NCI-H226 (cell line): ENCODE measurements at regions not wholly inside any gene's neighbourhood (a gene's known extent, or its start where the extent isn't known, plus 50 kb on each side); places are given as distances from the start of the nearest gene placed in this dataset.

Experiments used
- DNase-seq: peaks from one replicate; pipeline ENCODE4 v3.0.0-alpha.2; 2015

DNA sequence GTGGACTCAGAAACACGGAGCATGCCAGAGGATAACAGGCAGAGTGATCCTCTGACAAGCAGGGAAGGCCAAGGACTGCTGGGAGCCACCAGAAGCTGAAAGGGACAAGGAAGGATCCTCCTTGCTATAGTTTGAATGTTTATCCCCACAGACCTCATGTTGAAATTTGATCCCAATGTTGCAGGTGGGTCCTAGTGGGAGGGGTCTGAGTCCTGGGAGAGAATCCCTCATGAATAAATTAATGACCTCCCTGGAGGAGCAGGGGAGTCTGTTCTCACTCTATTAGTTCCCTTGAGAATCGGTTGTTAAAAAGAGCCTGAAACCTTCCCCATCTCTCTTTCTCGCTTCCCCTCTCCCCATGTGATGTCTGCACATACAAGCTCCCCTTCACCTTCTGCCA, 124.4 kb downstream of the FBXO15 start:
- DNase-seq, result no peak

GRCh38 chr18:74019864-74020263, 127.8 kb downstream of the FBXO15 start:
- DNase-seq, result no peak

- peak; percentile 16 for DNase-seq
These were observed 133.7 kb downstream of the FBXO15 start for GRCh38 chr18:74013955-74014354.

- no peak for DNase-seq
These were observed 134.5 kb downstream of the FBXO15 start for GRCh38 chr18:74012954-74013630.

- DNase-seq, result no peak
These were observed 141.5 kb downstream of the FBXO15 start for GRCh38 chr18:74006143-74006542.

DNA sequence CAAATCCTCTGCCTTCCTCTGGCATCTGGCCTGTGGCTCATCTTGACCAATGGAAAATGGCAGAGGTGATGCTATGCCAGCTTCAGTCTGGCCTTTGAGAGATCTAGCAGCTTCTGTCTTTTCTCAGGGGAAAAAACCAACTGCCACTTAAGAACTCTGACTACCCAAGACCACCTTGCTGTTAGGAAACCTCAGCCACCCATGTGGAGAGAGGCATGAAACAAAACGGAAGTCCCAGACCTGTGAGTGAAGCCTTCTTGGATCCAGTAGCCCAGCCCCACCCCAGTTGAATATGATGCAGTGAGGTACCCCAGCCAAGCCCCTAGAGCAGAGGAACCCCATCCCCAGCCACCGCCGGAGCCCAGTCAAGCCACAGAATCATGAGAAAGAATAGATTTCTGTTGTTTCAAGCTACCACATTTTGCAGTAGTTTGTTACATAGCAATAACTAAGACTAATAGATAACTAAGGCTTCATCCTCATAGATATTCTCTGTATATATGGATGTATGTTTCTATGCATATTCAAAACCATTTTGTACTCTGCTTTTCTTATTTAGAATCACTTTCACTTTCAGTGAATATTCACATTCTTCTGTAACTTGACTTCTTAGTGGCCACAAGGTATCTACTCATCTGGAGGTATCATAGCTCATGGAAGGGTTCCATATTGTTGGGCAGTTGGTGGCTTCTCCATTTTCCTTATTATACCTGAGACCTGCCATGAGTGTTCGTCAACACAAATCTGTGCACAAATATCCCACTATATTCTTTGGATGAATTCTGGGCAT, 142.1 kb downstream of the FBXO15 start:
- no peak for DNase-seq

GRCh38 chr18:73992242-73993022, 155.2 kb downstream of the FBXO15 start:
- DNase-seq, result no peak

GRCh38 chr18:73991570-73991969, 156.1 kb downstream of the FBXO15 start:
- DNase-seq, result no peak

GRCh38 chr18:73990258-73990657, 157.4 kb downstream of the FBXO15 start:
- DNase-seq, result no peak

- no peak for DNase-seq
These were observed 160.2 kb downstream of the FBXO15 start for GRCh38 chr18:73987247-73987980.

DNA sequence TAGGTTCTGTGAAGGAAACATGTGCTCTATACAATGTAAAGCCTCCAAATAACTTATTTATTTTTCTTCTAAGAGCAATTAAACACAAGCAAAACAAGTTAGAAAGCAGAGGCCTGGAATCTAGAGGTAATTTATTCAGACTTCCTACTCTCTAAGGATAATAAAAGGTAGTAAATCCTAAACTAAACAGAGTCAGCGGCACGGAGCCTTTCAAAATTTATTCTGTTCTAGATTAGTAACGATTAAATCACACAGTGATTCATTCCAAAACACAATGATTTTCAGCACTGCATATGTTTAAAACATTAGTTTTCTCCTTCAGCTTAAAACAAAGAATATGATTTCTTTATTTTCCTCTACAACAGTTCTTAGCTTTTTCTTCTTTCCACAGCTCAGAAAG, 160.9 kb downstream of the FBXO15 start:
- DNase-seq, result no peak

DNA sequence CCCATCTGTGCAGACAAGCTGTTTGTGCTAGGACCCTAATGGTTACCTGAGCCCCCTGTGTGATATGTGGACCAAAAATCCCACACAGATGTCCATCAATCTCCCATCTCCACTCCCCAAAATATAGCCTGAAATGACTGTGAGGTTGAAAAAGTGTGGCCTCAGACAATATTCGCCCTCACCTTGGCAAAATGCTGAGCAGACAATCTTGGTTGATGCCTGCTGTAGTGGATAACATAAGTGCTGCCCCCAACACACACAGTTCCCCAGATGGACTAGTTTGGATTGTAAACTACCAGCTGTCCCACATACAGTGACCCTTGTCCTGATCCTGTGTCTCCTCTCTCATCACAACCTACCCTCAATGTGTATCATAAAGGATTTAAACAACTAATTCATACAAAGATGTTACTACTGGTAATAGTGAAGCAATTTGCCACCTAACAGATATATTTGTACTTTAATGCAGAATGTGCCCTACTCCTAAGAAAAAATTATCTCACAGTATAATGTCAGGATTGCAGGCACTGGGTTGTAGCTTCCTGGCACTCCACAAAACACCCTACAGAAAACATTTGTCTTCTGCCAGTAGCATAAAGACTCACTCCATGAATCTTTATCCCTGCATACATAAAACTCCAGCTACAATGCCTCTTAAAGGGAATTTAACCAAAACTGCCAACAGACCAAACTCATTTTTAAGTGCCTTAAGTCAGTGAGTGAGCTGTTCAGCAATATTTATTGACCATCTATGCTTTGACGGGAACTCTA, 161.6 kb downstream of the FBXO15 start:
- DNase-seq, result no peak

GRCh38 chr18:73983970-73984369, 163.7 kb downstream of the FBXO15 start:
- DNase-seq, result no peak

GRCh38 chr18:73983496-73983895, 164.1 kb downstream of the FBXO15 start:
- no peak for DNase-seq

GRCh38 chr18:73981796-73982195, 165.8 kb downstream of the FBXO15 start:
- no peak for DNase-seq

GRCh38 chr18:73980289-73980979, 167.2 kb downstream of the FBXO15 start:
- peak; percentile 19 for DNase-seq

GRCh38 chr18:73979742-73980141, 167.9 kb downstream of the FBXO15 start:
- peak; percentile 9 for DNase-seq

DNA sequence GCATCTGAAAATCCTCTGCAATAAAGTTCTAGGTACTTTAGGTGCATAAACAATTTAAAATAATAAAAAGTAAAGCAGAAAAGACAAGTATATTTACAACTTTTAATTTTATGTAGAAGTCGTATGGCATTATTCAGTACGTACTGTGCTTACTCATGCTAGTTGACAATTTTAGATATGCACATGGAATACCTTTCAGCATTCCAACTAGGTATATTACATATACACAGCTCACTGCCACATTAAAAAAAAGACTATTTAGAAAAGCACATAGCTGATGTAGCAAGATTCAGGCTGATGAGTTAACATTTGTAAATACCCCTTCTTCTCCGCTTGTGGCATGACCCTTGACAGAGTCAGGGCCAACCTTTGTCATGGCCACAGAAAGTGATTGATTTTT, 171.2 kb downstream of the FBXO15 start:
- DNase-seq, result no peak

DNA sequence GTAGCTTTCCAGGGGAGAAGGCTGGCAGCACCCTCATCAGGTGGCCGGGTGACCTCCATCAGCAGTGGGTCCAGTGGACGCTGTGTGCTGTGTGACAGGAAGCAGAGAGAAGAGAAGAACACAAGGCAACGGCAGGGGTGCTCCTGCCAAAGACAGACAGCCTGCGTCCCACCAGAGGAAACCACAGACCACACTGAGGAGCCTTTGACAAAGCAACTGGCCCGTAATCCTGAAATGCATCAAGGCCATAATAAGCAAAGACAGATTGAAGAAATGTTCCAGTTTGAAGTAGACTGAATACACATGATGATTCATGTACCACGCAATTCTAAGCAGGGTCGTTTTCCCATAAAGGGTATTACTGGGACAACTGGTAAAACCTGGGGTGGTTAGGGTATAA, 172.4 kb downstream of the FBXO15 start:
- no peak for DNase-seq

- DNase-seq, result no peak
These were observed 173.7 kb downstream of the FBXO15 start for GRCh38 chr18:73973972-73974371.

GRCh38 chr18:73966954-73967353, 180.7 kb downstream of the FBXO15 start:
- no peak for DNase-seq

DNA sequence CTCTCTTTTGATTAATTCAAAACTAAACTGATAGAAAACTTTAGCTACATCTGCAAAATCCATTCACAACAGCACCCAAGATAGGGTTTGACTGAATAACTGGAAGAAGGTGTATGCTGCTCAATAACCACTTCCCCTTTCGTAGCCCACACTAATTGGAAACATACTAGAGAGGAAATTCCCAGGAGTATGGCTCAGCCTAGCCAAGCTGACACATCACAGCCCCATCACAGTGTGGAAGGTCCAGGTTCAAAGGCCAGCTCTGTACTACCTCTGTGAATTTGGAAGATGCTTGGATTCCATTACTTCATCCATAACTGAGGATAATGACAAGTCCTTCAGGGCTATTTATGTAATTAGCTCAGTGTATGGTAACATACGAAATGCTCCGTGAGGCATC, 185.4 kb downstream of the FBXO15 start:
- DNase-seq, result no peak
